Smooth muscle cell (in vitro differentiated cells): ENCODE measurements at regions not wholly inside any gene's neighbourhood (a gene's known extent, or its start where the extent isn't known, plus 50 kb on each side); places are given as distances from the start of the nearest gene placed in this dataset.

ENCODE experiments used
- DNase-seq: peaks from one replicate; lab custom pipeline; 2025; ENCODE audit not compliant: unreplicated experiment; lab: John Stamatoyannopoulos, UW
- H2AFZ ChIP-seq: fragments of 200-600 bp; sonication (generic); 2 replicates; pipeline ENCODE4 v1.6.0; 2016; ENCODE audit warnings: antibody characterized with exemption, low read depth, mild to moderate bottlenecking
- H3F3A ChIP-seq: fragments of 200-600 bp; sonication (generic); 2 replicates; pipeline ENCODE4 v1.6.0; 2017; ENCODE audit warnings: antibody characterized with exemption, low read depth
- H3K27ac ChIP-seq: fragments of 200-600 bp; sonication (generic); 2 replicates; pipeline ENCODE4 v1.5.1; 2016; ENCODE audit warnings: low read depth, mild to moderate bottlenecking
- H3K27me3 ChIP-seq: fragments of 200-600 bp; sonication (generic); 2 replicates; pipeline ENCODE4 v1.6.1; 2016; ENCODE audit warnings: low read depth, mild to moderate bottlenecking
- H3K36me3 ChIP-seq: fragments of 200-600 bp; sonication (generic); 2 replicates; pipeline ENCODE4 v1.5.1; 2016; ENCODE audit warnings: low read depth
- H3K4me1 ChIP-seq: fragments of 200-600 bp; sonication (generic); 2 replicates; pipeline ENCODE4 v1.5.1; 2016; ENCODE audit warnings: low read depth
- H3K4me2 ChIP-seq: fragments of 200-600 bp; sonication (generic); 2 replicates; pipeline ENCODE4 v1.6.0; 2016; ENCODE audit warnings: mild to moderate bottlenecking
- H3K4me3 ChIP-seq: fragments of 200-600 bp; sonication (generic); 2 replicates; pipeline ENCODE4 v1.5.1; 2016; ENCODE audit warnings: mild to moderate bottlenecking
- H3K79me2 ChIP-seq: fragments of 200-600 bp; sonication (generic); 2 replicates; pipeline ENCODE4 v1.6.0; 2016; ENCODE audit warnings: low read depth, mild to moderate bottlenecking
- H3K9ac ChIP-seq: fragments of 200-600 bp; sonication (generic); 2 replicates; pipeline ENCODE4 v1.6.0; 2016; ENCODE audit warnings: low read depth
- H3K9me3 ChIP-seq: fragments of 200-600 bp; sonication (generic); replicated peaks from 2 replicates; pipeline ENCODE4 v1.5.1; 2016; ENCODE audit warnings: low read depth
- H4K20me1 ChIP-seq: fragments of 200-600 bp; sonication (generic); 2 replicates; pipeline ENCODE4 v1.6.0; 2016; ENCODE audit warnings: low read depth
- CTCF ChIP-seq: fragments of 200-600 bp; sonication (generic); IDR thresholded peaks from 2 replicates; pipeline ENCODE4 v1.5.1; 2017; ENCODE audit warnings: borderline replicate concordance, mild to moderate bottlenecking, antibody characterized with exemption; ENCODE audit not compliant: insufficient read depth, poor library complexity, severe bottlenecking
- WGBS: methylation state at CpG from one replicate; pipeline ENCODE4 v1.1.7; 2016; ENCODE audit warnings: low lambda C conversion rate; 5-methylcytosine and 5-hydroxymethylcytosine counted together

- Histone ChIP-seq H2AFZ (no peak overlapping the region), H3K79me2 (no peaks in the 10 kb centered on the region), H3K9ac (no peak overlapping the region), H4K20me1 (no peaks in the 10 kb centered on the region), H3K4me3 (no peak overlapping the region), H3K9me3 (no peaks in the 10 kb centered on the region), H3K4me1 (no peaks in the 10 kb centered on the region), H3K36me3 (no peaks in the 10 kb centered on the region), H3K27me3 (no peaks in the 10 kb centered on the region), H3K27ac (no peak overlapping the region), H3K4me2 (no peak overlapping the region), H3F3A (no peaks in the 10 kb centered on the region)
- DNase-seq: no peak
- 52% methylated on average over 5 of the region's 5 CpGs for WGBS
- no peak for TF ChIP-seq CTCF
Observed at GRCh38 chr14:58839233-58839632, 201.5 kb downstream of the DACT1 start.

- Histone ChIP-seq H3K27me3 (no peaks in the 10 kb centered on the region), H4K20me1 (no peaks in the 10 kb centered on the region), H3F3A (no peaks in the 10 kb centered on the region), H3K4me2 (no peak overlapping the region), H3K27ac (no peak overlapping the region), H3K4me1 (no peaks in the 10 kb centered on the region), H3K36me3 (no peaks in the 10 kb centered on the region), H3K9me3 (no peaks in the 10 kb centered on the region), H3K79me2 (no peaks in the 10 kb centered on the region), H2AFZ (no peak overlapping the region), H3K4me3 (no peak overlapping the region), H3K9ac (no peak overlapping the region)
- TF ChIP-seq CTCF: no peak
- DNase-seq: no peak
- WGBS: 77% methylated on average over 2 of the region's 2 CpGs
Observed at GRCh38 chr14:58844544-58844943, 206.8 kb downstream of the DACT1 start.

GRCh38 chr14:58846682-58847465 is 209.1 kb downstream of the DACT1 start:
- H3K27ac ChIP-seq: no peak overlapping the region
- H3K4me3 ChIP-seq: no peak overlapping the region
- no peak overlapping the region for H3K4me2 ChIP-seq
- no peaks in the 10 kb centered on the region for H3K4me1 ChIP-seq
- 85% methylated on average over 5 of the region's 5 CpGs for WGBS
- no peaks in the 10 kb centered on the region for H4K20me1 ChIP-seq
- no peak overlapping the region for H2AFZ ChIP-seq
- no peak overlapping the region for H3K9ac ChIP-seq
- no peak for TF ChIP-seq CTCF
- no peaks in the 10 kb centered on the region for H3K9me3 ChIP-seq
- H3K36me3 ChIP-seq: no peaks in the 10 kb centered on the region
- DNase-seq: no peak
- no peaks in the 10 kb centered on the region for H3F3A ChIP-seq
- no peaks in the 10 kb centered on the region for H3K79me2 ChIP-seq
- no peaks in the 10 kb centered on the region for H3K27me3 ChIP-seq

DNA sequence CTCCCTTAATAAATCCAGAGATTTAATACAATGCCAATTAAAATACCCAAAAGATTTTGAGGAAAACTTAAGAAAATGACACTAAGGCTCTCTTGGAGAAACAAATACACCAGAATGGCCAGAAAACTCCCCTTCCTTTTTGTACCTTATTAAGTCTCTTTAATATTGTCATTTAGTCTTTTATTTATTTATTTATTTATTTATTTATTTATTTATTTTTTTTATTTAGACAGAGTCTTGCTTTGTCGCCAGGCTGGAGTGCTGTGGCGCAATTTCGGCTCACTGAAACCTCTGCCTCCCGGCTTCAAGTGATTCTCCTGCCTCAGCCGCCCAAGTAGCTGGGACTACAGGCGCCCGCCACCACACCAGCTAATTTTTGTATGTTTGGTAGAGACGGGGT is 210.6 kb downstream of the DACT1 start:
- H4K20me1 ChIP-seq: no peaks in the 10 kb centered on the region
- no peaks in the 10 kb centered on the region for H3K9me3 ChIP-seq
- H3K36me3 ChIP-seq: no peaks in the 10 kb centered on the region
- H3K4me1 ChIP-seq: no peaks in the 10 kb centered on the region
- no peaks in the 10 kb centered on the region for H3K79me2 ChIP-seq
- H3K27ac ChIP-seq: no peak overlapping the region
- no peaks in the 10 kb centered on the region for H3F3A ChIP-seq
- no peak overlapping the region for H3K9ac ChIP-seq
- TF ChIP-seq CTCF: no peak
- no peak overlapping the region for H2AFZ ChIP-seq
- H3K4me3 ChIP-seq: no peak overlapping the region
- H3K27me3 ChIP-seq: no peaks in the 10 kb centered on the region
- no peak for DNase-seq
- H3K4me2 ChIP-seq: no peak overlapping the region
- 96% methylated on average over 8 of the region's 8 CpGs for WGBS
